ENCODE measurements at regions not wholly inside any gene's neighbourhood (a gene's known extent, or its start where the extent isn't known, plus 50 kb on each side); places are given as distances from the start of the nearest gene placed in this dataset.

- TF ChIP-seq CTCF (conservative IDR thresholded peaks at IDR 0.05 in 1 of 2, IDR thresholded peaks at IDR 0.05 in 1 of 2; ENCODE audit: extremely low read depth in 1 of 2, insufficient read depth in 1 of 2, low read depth in 1 of 2, low read length in 2 of 2), result no peak
- TF ChIP-seq EZH2 (IDR thresholded peaks at IDR 0.05; ENCODE audit: borderline replicate concordance, low read length), result no peak
Measured at GRCh38 chr3:189071446-189071845, 100.3 kb upstream of the TPRG1 start.
